ENCODE measurements at regions not wholly inside any gene's neighbourhood (a gene's known extent, or its start where the extent isn't known, plus 50 kb on each side); places are given as distances from the start of the nearest gene placed in this dataset.
"Not testable (repeated sequence)": the region's sequence is repeated elsewhere in the genome, so short reads cannot be mapped to it uniquely, and the experiment has no call there.

DNA sequence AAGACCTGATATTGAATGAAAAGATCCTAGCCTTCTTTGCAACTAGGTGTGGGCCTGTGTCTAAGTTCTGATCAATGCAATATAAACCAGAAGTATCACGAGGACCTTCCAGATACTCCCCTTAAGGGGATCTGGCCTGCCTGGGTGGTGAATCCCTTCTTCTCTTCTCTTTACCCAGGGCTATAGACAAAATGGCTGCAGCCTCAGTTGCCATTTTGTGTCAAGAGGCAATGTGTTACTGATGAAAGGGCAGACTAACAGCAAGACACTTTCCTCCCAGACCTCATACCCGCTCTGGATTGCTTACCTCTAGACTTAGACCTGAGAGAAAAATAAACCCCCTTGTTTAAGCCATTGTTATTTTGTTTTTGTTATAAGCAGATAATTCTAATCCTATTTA lies 84.5 kb upstream of the CHD6 start:
- H3K36me3 ChIP-seq (ENCODE audit: control insufficient read depth in 2 of 2, extremely low read depth in 1 of 2, insufficient read depth in 1 of 2, low read length in 1 of 2) = no peaks in the 10 kb centered on the region
- no peaks in the 10 kb centered on the region for H3K27me3 ChIP-seq (replicated peaks in 1 of 2; ENCODE audit: control insufficient read depth in 2 of 2, extremely low read depth in 1 of 2, insufficient read depth in 2 of 2, low read length in 1 of 2)
- Mint-ChIP-seq H3K4me1 (peaks cover 0 to 3% (median under 1%) of the 10 kb centered on the region in 3 donors), H3K27me3 (peaks cover 2 to 7% of the 10 kb centered on the region in 2 donors), H3K27ac (no peak overlapping the region), H3K9me3 (no peaks in the 10 kb centered on the region), H3K4me3 (no peak overlapping the region), H3K36me3 (no peaks in the 10 kb centered on the region)
- no peak overlapping the region for H3K4me3 ChIP-seq (ENCODE audit: control insufficient read depth in 1 of 2, extremely low read depth in 1 of 2, low read length in 1 of 2)
- DNase-seq (no peak), ATAC-seq (replicated peaks in 1 of 4) (no peak)
- ChIA-PET CTCF (no interaction called here), POLR2A (no interaction called here)
- H3K27ac ChIP-seq (ENCODE audit: low read length) = no peak overlapping the region
- no CpG with 5 or more reads among the region's 2 CpGs for WGBS (ENCODE audit: insufficient coverage)
- H3K9me3 ChIP-seq = no peaks in the 10 kb centered on the region
- no peaks in the 10 kb centered on the region for H3K4me1 ChIP-seq (ENCODE audit: control insufficient read depth in 1 of 2, extremely low read depth in 1 of 2, insufficient read depth in 2 of 2, low read length in 2 of 2)

DNA sequence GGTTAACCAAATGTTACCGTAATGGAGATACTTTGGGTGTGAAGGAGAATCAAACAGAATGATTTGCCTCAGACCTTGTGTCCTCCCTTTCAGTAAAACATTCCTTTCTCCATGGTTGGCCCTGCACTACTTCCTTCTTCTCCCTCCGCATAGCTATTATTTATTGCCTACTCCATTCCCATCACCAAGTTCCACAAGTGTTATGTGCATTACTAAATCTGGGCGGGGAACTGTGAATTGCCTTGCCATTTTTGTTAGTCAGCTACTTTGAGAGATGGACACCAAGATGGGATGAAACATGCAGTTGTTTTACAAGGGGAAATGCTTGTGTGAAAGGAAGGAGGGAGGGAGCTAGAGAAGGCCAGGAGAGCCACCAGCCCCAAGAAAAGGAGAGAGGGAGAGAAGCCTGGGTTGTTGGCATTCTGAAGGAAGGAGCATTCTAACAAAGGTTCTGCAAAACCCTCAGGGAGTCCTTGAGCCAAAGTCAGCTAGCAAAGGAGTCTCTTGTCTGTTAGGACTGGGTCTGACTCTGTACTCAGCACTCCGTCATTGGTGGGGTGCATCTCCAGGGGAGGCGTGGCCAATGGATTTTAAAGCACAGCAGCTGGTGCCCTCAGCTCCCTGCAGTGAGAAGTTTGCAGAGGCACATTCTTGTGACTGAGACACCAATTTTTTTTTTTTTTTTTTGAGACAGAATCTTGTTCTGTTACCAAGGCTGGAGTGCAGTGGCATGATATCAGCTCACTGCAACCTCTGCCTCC lies 83.6 kb upstream of the CHD6 start:
- no peak for ATAC-seq (replicated peaks in 1 of 4)
- WGBS (ENCODE audit: insufficient coverage) = 91% methylated on average over 3 of the region's 5 CpGs
- DNase-seq = no peak
- no peak overlapping the region for H3K4me3 Mint-ChIP-seq
- peaks cover 0 to 6% (median 2%) of the 10 kb centered on the region in 3 donors for H3K4me1 Mint-ChIP-seq
- H3K27me3 ChIP-seq (replicated peaks in 1 of 2; ENCODE audit: control insufficient read depth in 2 of 2, extremely low read depth in 1 of 2, insufficient read depth in 2 of 2, low read length in 1 of 2) = no peaks in the 10 kb centered on the region
- no peaks in the 10 kb centered on the region for H3K4me1 ChIP-seq (ENCODE audit: control insufficient read depth in 1 of 2, extremely low read depth in 1 of 2, insufficient read depth in 2 of 2, low read length in 2 of 2)
- H3K36me3 Mint-ChIP-seq = no peaks in the 10 kb centered on the region
- H3K36me3 ChIP-seq (ENCODE audit: control insufficient read depth in 2 of 2, extremely low read depth in 1 of 2, insufficient read depth in 1 of 2, low read length in 1 of 2) = no peaks in the 10 kb centered on the region
- POLR2A ChIA-PET = no interaction called here
- H3K9me3 Mint-ChIP-seq = no peaks in the 10 kb centered on the region
- H3K9me3 ChIP-seq = no peaks in the 10 kb centered on the region
- CTCF ChIA-PET = no interaction called here
- H3K27me3 Mint-ChIP-seq = peaks cover 4 to 8% of the 10 kb centered on the region in 2 donors
- H3K4me3 ChIP-seq (ENCODE audit: control insufficient read depth in 1 of 2, extremely low read depth in 1 of 2, low read length in 1 of 2) = no peak overlapping the region
- H3K27ac ChIP-seq (ENCODE audit: low read length) = no peak overlapping the region
- H3K27ac Mint-ChIP-seq = no peak overlapping the region

DNA sequence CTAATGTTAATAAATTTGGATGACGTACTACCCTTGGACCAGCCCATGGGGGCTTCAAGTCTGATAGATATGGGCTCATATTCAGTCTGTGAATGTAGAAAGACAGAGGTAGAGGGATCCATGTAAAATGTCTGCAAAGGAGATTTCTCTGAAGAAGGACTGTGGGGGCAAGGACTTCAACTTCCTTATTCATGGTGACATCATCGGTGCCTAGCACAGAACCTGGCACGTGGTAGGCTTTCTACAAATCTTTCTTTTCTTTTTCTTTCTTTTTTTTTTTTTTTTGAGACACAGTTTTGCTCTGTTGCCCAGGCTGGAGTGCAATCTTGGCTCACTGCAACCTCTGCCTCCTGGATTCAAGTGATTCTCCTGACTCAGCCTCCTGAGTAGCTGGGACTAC lies 81.5 kb upstream of the CHD6 start:
- DNase-seq; H3K4me1 ChIP-seq (ENCODE audit: control insufficient read depth in 1 of 2, extremely low read depth in 1 of 2, insufficient read depth in 2 of 2, low read length in 2 of 2); H3K27ac ChIP-seq (ENCODE audit: low read length); H3K9me3 Mint-ChIP-seq; H3K27me3 ChIP-seq (replicated peaks in 1 of 2; ENCODE audit: control insufficient read depth in 2 of 2, extremely low read depth in 1 of 2, insufficient read depth in 2 of 2, low read length in 1 of 2); H3K4me1 Mint-ChIP-seq; H3K36me3 ChIP-seq (ENCODE audit: control insufficient read depth in 2 of 2, extremely low read depth in 1 of 2, insufficient read depth in 1 of 2, low read length in 1 of 2); POLR2A ChIA-PET; H3K27ac Mint-ChIP-seq; H3K4me3 Mint-ChIP-seq; H3K9me3 ChIP-seq; H3K36me3 Mint-ChIP-seq; ATAC-seq (replicated peaks in 1 of 4); H3K4me3 ChIP-seq (ENCODE audit: control insufficient read depth in 1 of 2, extremely low read depth in 1 of 2, low read length in 1 of 2): not testable (repeated sequence)
- WGBS (ENCODE audit: insufficient coverage) = 81% methylated on average over 3 of the region's 3 CpGs
- CTCF ChIA-PET = interaction anchor here (0.6 to 0.7 kb wide), 2 partner anchors 82 to 164 kb away, joined by 3 to 6 read pairs; no protein-coding TSS in a partner anchor
- H3K27me3 Mint-ChIP-seq = peaks cover 4 to 12% of the 10 kb centered on the region in 2 donors

DNA sequence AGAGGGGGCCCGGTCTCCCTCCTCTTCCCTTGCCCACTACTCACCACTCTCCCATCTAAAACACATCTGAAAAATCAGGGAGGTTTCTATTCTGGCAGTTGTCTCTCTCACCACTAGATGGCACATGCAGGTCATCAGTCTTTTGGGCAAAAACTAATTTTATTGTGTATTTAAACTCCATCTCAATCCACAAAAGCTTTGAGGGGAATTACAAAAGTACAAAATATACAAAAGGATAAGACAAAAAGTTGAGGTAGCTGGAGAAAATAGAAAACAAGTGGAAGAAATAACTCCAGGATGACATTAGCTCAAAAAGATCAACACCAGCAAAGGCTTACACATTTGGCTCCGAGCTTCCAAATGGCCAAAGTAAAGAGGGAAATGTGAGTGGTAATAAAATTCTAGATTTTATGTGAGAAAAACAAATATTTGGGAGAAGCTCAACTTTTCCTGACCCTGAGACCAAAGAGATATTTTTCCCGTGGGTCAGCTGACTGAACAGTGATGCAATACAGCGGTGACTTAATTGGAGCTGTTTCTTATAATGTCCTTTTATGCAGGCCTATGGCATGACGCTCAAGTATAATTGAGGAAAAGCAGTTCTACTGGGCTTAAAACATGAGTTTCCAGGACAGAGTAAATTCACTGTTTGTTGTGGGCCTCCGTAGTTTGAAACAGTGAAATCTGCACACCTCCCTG lies 79.8 kb upstream of the CHD6 start:
- Histone ChIP-seq H3K4me3 (ENCODE audit: control insufficient read depth in 1 of 2, extremely low read depth in 1 of 2, low read length in 1 of 2) (no peak overlapping the region), H3K27me3 (replicated peaks in 1 of 2; ENCODE audit: control insufficient read depth in 2 of 2, extremely low read depth in 1 of 2, insufficient read depth in 2 of 2, low read length in 1 of 2) (no peaks in the 10 kb centered on the region), H3K4me1 (ENCODE audit: control insufficient read depth in 1 of 2, extremely low read depth in 1 of 2, insufficient read depth in 2 of 2, low read length in 2 of 2) (peaks cover 3 to 8% of the 10 kb centered on the region in 2 experiments), H3K36me3 (ENCODE audit: control insufficient read depth in 2 of 2, extremely low read depth in 1 of 2, insufficient read depth in 1 of 2, low read length in 1 of 2) (no peaks in the 10 kb centered on the region), H3K27ac (ENCODE audit: low read length) (no peak overlapping the region), H3K9me3 (no peaks in the 10 kb centered on the region)
- ChIA-PET CTCF (interaction anchor here in 1 of 2 donors (0.7 kb wide), 1 partner anchor 9 kb away, joined by 3 read pairs; no protein-coding TSS in a partner anchor), POLR2A (no interaction called here)
- 77% methylated on average over 5 of the region's 6 CpGs for WGBS (ENCODE audit: insufficient coverage)
- H3K36me3 Mint-ChIP-seq = no peaks in the 10 kb centered on the region
- no peak overlapping the region for H3K4me3 Mint-ChIP-seq
- ATAC-seq (replicated peaks in 1 of 4) = no peak
- peak in 6 of 35 experiments; percentile 6 to 59 (median 10) for DNase-seq
- no peaks in the 10 kb centered on the region for H3K9me3 Mint-ChIP-seq
- peaks cover 11 to 14% (median 14%) of the 10 kb centered on the region in 3 donors for H3K4me1 Mint-ChIP-seq
- peaks cover 4 to 6% of the 10 kb centered on the region in 2 donors for H3K27me3 Mint-ChIP-seq
- H3K27ac Mint-ChIP-seq = peak overlapping the region in 1 of 2 donors; percentile 35

DNA sequence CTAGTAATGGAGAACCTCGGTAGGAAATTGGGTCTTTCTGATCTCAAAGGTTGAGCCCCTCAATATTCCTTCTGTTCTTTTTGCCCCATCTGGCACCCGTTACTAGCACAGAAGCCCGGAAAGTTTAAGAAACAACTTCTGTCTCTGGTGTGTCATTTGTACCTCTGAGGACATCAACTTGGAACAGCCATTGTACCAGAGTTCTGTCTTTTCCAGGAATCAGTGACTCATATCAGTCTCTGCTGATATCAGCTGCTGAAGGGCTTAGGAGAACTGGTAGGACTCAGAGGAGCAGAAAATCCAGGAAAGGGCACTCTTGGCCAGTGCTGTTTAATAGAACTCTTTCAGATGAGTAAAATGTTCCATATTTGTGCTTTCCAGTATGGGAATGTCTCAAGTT lies 78.3 kb upstream of the CHD6 start:
- Mint-ChIP-seq H3K4me3 (no peak overlapping the region), H3K4me1 (peaks cover 14 to 18% (median 15%) of the 10 kb centered on the region in 3 donors), H3K27ac (no peak overlapping the region), H3K27me3 (peaks cover 4 to 6% of the 10 kb centered on the region in 2 donors), H3K9me3 (no peaks in the 10 kb centered on the region), H3K36me3 (no peaks in the 10 kb centered on the region)
- Histone ChIP-seq H3K9me3 (no peaks in the 10 kb centered on the region), H3K4me3 (ENCODE audit: control insufficient read depth in 1 of 2, extremely low read depth in 1 of 2, low read length in 1 of 2) (no peak overlapping the region), H3K27me3 (replicated peaks in 1 of 2; ENCODE audit: control insufficient read depth in 2 of 2, extremely low read depth in 1 of 2, insufficient read depth in 2 of 2, low read length in 1 of 2) (no peaks in the 10 kb centered on the region), H3K4me1 (ENCODE audit: control insufficient read depth in 1 of 2, extremely low read depth in 1 of 2, insufficient read depth in 2 of 2, low read length in 2 of 2) (peaks cover 3 to 15% of the 10 kb centered on the region in 2 experiments), H3K36me3 (ENCODE audit: control insufficient read depth in 2 of 2, extremely low read depth in 1 of 2, insufficient read depth in 1 of 2, low read length in 1 of 2) (no peaks in the 10 kb centered on the region), H3K27ac (ENCODE audit: low read length) (no peak overlapping the region)
- CTCF ChIA-PET = interaction anchor here in 1 of 2 donors (0.6 kb wide), 1 partner anchor 61 kb away, joined by 5 read pairs; no protein-coding TSS in a partner anchor
- POLR2A ChIA-PET = no interaction called here
- DNase-seq = no peak
- no peak for ATAC-seq (replicated peaks in 1 of 4)
- WGBS (ENCODE audit: insufficient coverage) = 92% methylated on average over 3 of the region's 3 CpGs

DNA sequence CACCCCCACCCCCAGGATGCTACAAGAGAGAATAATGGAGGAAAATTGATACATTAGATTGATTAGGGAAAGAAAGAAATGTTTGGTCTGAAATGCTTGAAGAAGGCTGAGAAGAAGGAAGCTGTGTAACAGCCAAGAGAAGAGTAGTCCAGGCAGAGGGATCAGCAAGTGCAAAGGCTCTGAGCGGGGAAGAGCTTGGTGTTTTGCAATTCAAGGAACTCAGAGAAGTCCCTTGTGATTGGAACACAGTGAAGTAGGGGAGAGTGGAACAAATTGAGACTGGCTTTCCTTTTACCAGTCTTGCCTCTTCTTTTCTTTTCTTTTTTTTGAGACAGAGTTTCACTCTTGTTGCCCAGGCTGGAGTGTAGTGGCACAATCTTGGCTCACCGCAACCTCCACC lies 76.6 kb upstream of the CHD6 start:
- H3K9me3 Mint-ChIP-seq = no peaks in the 10 kb centered on the region
- ChIA-PET CTCF (interaction anchor here in 1 of 2 donors (0.6 kb wide), 1 partner anchor 54 kb away, joined by 4 read pairs; no protein-coding TSS in a partner anchor), POLR2A (no interaction called here)
- Histone ChIP-seq H3K36me3 (ENCODE audit: control insufficient read depth in 2 of 2, extremely low read depth in 1 of 2, insufficient read depth in 1 of 2, low read length in 1 of 2) (no peaks in the 10 kb centered on the region), H3K9me3 (no peaks in the 10 kb centered on the region), H3K4me3 (ENCODE audit: control insufficient read depth in 1 of 2, extremely low read depth in 1 of 2, low read length in 1 of 2) (no peak overlapping the region), H3K27ac (ENCODE audit: low read length) (peak overlapping the region; percentile 32), H3K27me3 (replicated peaks in 1 of 2; ENCODE audit: control insufficient read depth in 2 of 2, extremely low read depth in 1 of 2, insufficient read depth in 2 of 2, low read length in 1 of 2) (no peaks in the 10 kb centered on the region), H3K4me1 (ENCODE audit: control insufficient read depth in 1 of 2, extremely low read depth in 1 of 2, insufficient read depth in 2 of 2, low read length in 2 of 2) (peaks cover 3 to 15% of the 10 kb centered on the region in 2 experiments)
- WGBS (ENCODE audit: insufficient coverage) = 100% methylated on average over 1 of the region's 2 CpGs
- DNase-seq (no peak), ATAC-seq (replicated peaks in 1 of 4) (no peak)
- H3K4me1 Mint-ChIP-seq = peaks cover 14 to 18% (median 15%) of the 10 kb centered on the region in 3 donors
- peak overlapping the region; percentile 54 to 92 (median 68) for H3K4me3 Mint-ChIP-seq
- no peaks in the 10 kb centered on the region for H3K36me3 Mint-ChIP-seq
- H3K27ac Mint-ChIP-seq = peak overlapping the region; percentile 69 to 78
- peaks cover 4 to 6% of the 10 kb centered on the region in 2 donors for H3K27me3 Mint-ChIP-seq
